Adrenal gland (tissue), 5 donors: ENCODE measurements at regions not wholly inside any gene's neighbourhood (a gene's known extent, or its start where the extent isn't known, plus 50 kb on each side); places are given as distances from the start of the nearest gene placed in this dataset.

Experiments
- POLR2A ChIP-seq, 2 donors: fragments of 450-650 bp; IDR thresholded peaks; one replicate each; pipeline ENCODE4 v1.6.1; 2017; ENCODE audit warnings: antibody characterized with exemption in 2 of 2, mild to moderate bottlenecking in 2 of 2, moderate library complexity in 1 of 2
- TF ChIP-seq, protein P1 (sequence below), 6 experiments: fragments of 450-650 bp in 4 of 6; fragments of 200-600 bp in 2 of 6; sonication (generic) in 1 of 6; IDR thresholded peaks; 1 replicate in 5 of 6; 2 replicates in 1 of 6; pipeline versions ENCODE4 v1.5.1 to v1.8.0; 2016 to 2021; ENCODE audit warnings: antibody characterized with exemption in 6 of 6, mild to moderate bottlenecking in 2 of 6, moderate library complexity in 1 of 6
- donor health status: DM: no; HTN: no; CAD: no.

DNA sequence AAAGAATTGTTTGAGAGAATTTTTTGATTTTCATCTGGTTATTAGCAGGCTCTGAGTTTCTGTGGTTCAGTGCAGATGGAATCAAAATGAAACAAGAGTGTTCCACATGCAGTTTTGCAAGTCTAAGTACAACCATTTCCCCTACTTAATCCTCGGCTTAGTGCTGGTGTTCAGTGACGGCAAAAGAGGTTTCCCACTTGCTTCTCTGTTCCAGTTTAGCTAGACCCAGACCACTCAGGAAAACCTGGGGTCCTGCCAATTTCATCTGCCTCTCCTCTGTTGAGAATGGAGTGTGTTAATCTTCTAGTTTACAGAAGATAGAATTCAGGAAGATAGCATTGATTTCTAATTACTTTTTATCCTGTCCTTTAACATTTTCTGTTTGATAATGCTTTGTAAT, 996.2 kb upstream of the FANCL start:
- TF ChIP-seq, protein P1, sequence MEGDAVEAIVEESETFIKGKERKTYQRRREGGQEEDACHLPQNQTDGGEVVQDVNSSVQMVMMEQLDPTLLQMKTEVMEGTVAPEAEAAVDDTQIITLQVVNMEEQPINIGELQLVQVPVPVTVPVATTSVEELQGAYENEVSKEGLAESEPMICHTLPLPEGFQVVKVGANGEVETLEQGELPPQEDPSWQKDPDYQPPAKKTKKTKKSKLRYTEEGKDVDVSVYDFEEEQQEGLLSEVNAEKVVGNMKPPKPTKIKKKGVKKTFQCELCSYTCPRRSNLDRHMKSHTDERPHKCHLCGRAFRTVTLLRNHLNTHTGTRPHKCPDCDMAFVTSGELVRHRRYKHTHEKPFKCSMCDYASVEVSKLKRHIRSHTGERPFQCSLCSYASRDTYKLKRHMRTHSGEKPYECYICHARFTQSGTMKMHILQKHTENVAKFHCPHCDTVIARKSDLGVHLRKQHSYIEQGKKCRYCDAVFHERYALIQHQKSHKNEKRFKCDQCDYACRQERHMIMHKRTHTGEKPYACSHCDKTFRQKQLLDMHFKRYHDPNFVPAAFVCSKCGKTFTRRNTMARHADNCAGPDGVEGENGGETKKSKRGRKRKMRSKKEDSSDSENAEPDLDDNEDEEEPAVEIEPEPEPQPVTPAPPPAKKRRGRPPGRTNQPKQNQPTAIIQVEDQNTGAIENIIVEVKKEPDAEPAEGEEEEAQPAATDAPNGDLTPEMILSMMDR (IDR thresholded peaks at IDR 0.05), result no peak
- no peak for TF ChIP-seq POLR2A (IDR thresholded peaks at IDR 0.05)
